Fibroblast of the aortic adventitia (primary cell): ENCODE measurements at regions not wholly inside any gene's neighbourhood (a gene's known extent, or its start where the extent isn't known, plus 50 kb on each side); places are given as distances from the start of the nearest gene placed in this dataset.
A peak's percentile ranks its signal among the peaks of the same experiment; 100 is the strongest.
"Not testable (repeated sequence)": the region's sequence is repeated elsewhere in the genome, so short reads cannot be mapped to it uniquely, and the experiment has no call there.

Experiments
- DNase-seq: peaks from one replicate; pipeline ENCODE4 v3.0.0-alpha.2; 2010; ENCODE audit warnings: low read depth
- H3K4me3 ChIP-seq: 2 replicates; pipeline ENCODE4 v1.5.1; 2011; ENCODE audit warnings: low read depth, mild to moderate bottlenecking, control low read depth, low read length, moderate library complexity
- TF ChIP-seq, protein P1 (sequence below): IDR thresholded peaks from 2 replicates; pipeline ENCODE4 v1.5.1; 2011; ENCODE audit warnings: mild to moderate bottlenecking, low read length, control low read depth, inconsistent platforms; ENCODE audit not compliant: insufficient read depth

DNA sequence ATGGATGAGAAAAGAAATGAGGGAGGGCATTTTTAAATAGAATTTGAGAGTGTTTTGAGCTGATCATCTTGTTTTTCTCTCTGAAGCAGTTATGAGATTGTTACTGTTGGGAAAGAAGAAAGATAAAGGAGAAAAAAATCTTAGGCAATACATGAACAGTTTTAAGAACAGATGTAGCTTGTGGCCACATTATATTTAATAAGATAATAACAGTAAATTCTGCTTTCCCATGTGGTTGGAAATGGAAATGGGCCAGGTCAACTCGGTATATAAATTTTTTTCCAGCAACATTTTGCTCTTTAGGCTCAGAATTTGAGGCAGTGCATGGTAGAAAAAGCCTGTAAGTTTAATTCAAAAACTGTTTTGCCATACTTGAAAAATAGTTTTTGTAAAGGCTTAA, 118.7 kb downstream of the POSTN start:
- DNase-seq, result peak; percentile 50
- TF ChIP-seq, protein P1, sequence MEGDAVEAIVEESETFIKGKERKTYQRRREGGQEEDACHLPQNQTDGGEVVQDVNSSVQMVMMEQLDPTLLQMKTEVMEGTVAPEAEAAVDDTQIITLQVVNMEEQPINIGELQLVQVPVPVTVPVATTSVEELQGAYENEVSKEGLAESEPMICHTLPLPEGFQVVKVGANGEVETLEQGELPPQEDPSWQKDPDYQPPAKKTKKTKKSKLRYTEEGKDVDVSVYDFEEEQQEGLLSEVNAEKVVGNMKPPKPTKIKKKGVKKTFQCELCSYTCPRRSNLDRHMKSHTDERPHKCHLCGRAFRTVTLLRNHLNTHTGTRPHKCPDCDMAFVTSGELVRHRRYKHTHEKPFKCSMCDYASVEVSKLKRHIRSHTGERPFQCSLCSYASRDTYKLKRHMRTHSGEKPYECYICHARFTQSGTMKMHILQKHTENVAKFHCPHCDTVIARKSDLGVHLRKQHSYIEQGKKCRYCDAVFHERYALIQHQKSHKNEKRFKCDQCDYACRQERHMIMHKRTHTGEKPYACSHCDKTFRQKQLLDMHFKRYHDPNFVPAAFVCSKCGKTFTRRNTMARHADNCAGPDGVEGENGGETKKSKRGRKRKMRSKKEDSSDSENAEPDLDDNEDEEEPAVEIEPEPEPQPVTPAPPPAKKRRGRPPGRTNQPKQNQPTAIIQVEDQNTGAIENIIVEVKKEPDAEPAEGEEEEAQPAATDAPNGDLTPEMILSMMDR, result no peak

DNA sequence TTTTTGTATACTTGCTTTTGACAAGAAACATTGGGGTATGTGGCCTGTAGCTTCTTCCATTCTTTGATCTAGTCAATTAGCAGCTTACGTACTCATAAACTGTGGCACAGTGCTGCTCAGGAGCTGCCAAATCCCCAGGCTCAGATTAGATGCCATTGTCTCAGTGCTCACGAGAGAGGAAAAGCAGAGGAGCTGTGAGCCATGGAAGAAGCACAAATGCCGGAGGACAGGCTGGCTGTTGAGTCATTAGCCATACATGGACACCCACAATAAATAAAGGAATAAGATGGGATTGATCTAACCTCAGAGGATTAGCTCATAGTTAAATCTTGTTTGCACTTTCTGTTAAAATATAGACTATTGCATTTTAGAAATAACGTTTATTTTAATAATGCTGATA, 121.7 kb downstream of the POSTN start:
- DNase-seq, result peak; percentile 37
- no peak overlapping the region for H3K4me3 ChIP-seq
- TF ChIP-seq, protein P1, result no peak

More for the DNA sequence above, 118.7 kb downstream of the POSTN start:
- H3K4me3 ChIP-seq, result no peak overlapping the region

DNA sequence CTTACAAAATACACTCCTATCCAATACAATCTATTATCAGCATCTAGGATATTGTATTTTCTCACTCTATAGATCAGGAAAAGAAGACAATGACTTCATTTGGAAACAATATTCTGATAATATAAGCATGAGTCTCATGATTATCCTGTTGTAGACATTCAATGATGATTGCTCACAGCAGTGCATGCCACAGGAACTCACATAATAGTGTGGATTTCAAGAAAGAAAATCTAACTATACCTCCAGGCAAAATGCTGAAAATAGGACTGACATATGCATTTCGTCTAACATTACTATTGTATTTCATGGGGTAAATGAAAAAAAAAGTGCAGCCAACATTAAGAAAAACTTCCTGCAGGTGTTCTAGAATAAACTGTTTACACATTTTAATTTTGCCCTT, 122.6 kb downstream of the POSTN start:
- H3K4me3 ChIP-seq, result no peak overlapping the region
- TF ChIP-seq, protein P1, result no peak
- peak; percentile 34 for DNase-seq

DNA sequence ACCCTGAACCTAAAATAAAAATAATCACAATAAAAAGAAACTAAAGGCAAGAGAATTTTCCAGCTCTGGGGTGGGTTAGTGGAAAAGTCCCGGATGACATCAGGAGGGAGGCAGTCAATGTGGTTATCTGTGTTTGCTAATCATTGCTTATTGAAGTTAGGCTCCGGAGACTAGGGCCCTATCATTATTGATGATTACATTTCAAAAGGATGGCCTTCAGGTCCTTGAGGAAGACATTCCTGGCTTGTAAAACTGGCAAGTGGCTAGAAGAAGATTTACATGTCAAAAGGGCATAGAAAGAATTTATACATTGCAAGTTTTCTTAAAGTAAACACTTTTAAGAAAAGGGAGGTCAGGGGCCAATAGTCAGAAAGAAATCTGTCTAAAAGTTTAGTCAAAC, 123.4 kb downstream of the POSTN start:
- DNase-seq, result no peak
- H3K4me3 ChIP-seq, result no peak overlapping the region
- TF ChIP-seq, protein P1, result no peak

DNA sequence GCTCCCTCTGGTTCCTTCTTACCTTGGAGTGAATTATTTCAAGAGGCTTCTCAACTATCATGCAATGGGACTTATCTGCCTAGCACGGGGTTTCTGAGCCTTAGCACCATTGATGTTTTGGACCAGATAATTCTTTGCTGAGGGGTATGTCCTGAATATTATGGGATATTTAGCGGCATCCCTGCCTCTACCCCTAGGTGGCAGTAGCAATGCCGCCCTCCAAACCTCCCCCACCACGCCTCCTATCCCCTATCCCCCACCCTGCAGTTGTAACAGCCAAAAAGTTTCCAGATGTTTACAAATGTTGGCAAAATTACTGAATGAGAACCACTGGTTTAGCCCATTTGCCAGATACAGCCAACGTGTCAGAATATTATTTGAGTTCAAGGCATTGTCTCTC, 125.5 kb downstream of the POSTN start:
- TF ChIP-seq, protein P1, result no peak
- H3K4me3 ChIP-seq, result no peak overlapping the region
- no peak for DNase-seq

DNA sequence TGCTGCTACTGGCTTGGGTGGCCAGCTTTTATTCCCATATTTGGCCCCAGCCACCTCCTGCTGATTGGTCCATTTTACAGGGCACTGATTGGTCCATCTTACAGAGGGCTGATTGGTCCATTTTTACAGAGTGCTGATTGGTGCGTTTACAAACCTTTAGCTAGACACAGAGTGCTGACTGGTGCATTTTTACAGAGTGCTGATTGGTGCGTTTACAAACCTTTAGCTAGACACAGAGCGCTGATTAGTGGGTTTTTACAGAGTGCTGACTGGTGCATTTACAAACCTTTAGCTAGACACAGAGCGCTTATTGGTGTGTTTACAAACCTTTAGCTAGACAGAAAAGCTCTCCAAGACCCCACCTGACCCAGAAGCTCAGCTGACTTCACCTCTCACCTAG, 126.3 kb downstream of the POSTN start:
- DNase-seq, H3K4me3 ChIP-seq: not testable (repeated sequence)

DNA sequence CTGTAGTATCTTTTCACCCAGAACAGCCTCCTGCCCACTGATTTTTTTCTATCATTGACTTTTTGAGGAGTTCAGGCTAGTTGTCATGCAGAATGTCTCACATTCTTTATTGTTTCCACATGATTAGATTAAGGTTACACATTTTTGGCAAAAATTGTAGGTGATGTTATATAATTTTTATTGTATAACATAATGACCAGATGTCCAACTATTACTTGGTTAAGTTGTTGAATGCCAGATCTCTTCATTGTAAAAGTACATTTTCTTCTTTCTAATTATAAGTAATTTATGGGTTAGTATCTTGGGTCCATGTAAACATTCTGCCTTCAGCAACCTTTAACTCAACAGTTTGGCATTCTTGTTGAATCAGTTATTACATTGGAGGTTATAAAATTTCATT, 138.4 kb downstream of the POSTN start:
- DNase-seq, result peak; percentile 42

More for the DNA sequence above, 138.4 kb downstream of the POSTN start:
- TF ChIP-seq, protein P1, result no peak
- H3K4me3 ChIP-seq, result no peak overlapping the region
